Kidney (tissue), 13 donors: ENCODE measurements at regions not wholly inside any gene's neighbourhood (a gene's known extent, or its start where the extent isn't known, plus 50 kb on each side); places are given as distances from the start of the nearest gene placed in this dataset.

ENCODE experiments used
- DNase-seq, 5 donors: peaks; one replicate each; pipeline ENCODE4 v3.0.0-alpha.2; 2013 to 2020
- FAIRE-seq: peaks from 2 replicates; lab custom pipeline; 2012; peaks lifted over from hg19 to GRCh38; lab: Jason Lieb, UNC
- H3K27ac ChIP-seq, 2 donors: one replicate each; pipeline ENCODE4 v1.7.0; 2013; ENCODE audit warnings: low read depth in 2 of 2, low read length in 2 of 2, inconsistent platforms in 1 of 2
- H3K27me3 ChIP-seq: one replicate; pipeline ENCODE4 v1.7.1; 2013; ENCODE audit warnings: low read length, inconsistent platforms; ENCODE audit not compliant: control insufficient read depth, insufficient read depth
- H3K36me3 ChIP-seq, 3 donors: one replicate each; pipeline versions ENCODE4 v1.7.0 to v1.7.1; 2013; ENCODE audit warnings: low read length in 3 of 3, control low read depth in 1 of 3, inconsistent platforms in 1 of 3; ENCODE audit not compliant: insufficient read depth in 3 of 3, control insufficient read depth in 2 of 3
- H3K4me1 ChIP-seq, 3 donors: one replicate each; pipeline versions ENCODE4 v1.7.0 to v1.7.1; 2013; ENCODE audit warnings: low read length in 3 of 3, inconsistent platforms in 1 of 3, low read depth in 1 of 3; ENCODE audit not compliant: control insufficient read depth in 2 of 3, insufficient read depth in 2 of 3
- H3K4me3 ChIP-seq, 3 donors: one replicate each; pipeline versions ENCODE4 v1.7.0 to v1.8.1; 2013; ENCODE audit warnings: low read length in 3 of 3, control low read depth in 1 of 3, inconsistent platforms in 1 of 3
- H3K9ac ChIP-seq, 3 donors: one replicate each; pipeline versions ENCODE4 v1.7.0 to v1.7.1; 2013; ENCODE audit warnings: low read length in 3 of 3, control low read depth in 1 of 3, inconsistent platforms in 1 of 3
- H3K9me3 ChIP-seq, 3 donors: one replicate each; pipeline versions ENCODE4 v1.7.0 to v1.7.1; 2013; ENCODE audit warnings: low read length in 3 of 3, control low read depth in 1 of 3, inconsistent platforms in 1 of 3; ENCODE audit not compliant: control insufficient read depth in 2 of 3, insufficient read depth in 1 of 3
- intact Hi-C: fragments of 100-400 bp; cut with DNase I; formaldehyde crosslinking; loops from one replicate; pipeline ENCODE4 v1.11.1; 2022
- TF ChIP-seq, protein P1 (sequence below): IDR thresholded peaks from 3 replicates; pipeline ENCODE4 v1.5.1; 2012; ENCODE audit warnings: mild to moderate bottlenecking, moderate library complexity, borderline replicate concordance; ENCODE audit not compliant: insufficient read depth; ENCODE audit errors: extremely low read depth
- donor health status: control.
- donor health status: control.
- donor health status: control.
- donor health status: control.
- donor health status: control.
- donor health status: DM: yes; HTN: yes; CAD: no.
- donor health status: Normal renal cell carcinoma (clear cell type).

DNA sequence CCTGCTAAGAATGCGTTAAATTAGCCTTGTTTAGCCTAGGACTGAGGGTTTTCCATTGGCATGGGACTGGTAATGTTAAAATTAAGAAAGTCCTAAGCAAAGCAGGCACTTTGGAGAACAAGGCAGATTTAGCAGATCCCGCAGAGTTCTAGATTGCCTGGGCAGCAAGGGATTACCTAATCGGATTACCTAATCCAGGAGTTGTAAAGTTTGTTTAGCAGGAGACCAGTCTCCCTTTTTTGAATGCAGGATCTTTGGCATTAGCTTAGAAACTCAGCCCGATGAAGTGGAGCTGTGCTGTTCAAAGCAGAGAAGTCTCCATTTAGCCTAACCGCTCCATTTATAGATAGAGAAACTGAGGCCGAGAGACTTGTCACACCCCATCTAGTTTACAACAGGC, 206.0 kb downstream of the DMRT2 start:
- intact Hi-C loops, result no loop called here

DNA sequence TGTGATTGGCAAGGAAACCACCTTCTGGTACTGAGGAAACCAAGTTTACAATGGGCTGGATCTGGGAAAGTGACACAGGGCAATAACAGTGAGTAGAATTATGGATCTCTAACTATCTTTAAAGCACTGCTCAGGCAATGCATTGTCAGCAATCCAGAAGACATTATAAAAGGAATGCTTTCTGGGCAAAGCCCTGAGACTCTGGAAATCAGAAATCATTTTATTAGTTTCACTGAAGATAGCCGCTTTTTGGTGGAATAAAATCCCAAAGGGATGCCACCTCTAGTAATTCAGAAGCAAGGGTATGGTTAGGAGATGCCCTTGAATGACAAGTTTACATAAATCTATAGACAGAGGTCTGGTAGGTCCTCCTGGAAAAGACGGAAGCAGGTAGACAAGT, 211.1 kb downstream of the DMRT2 start:
- intact Hi-C loops, result no loop called here
- no peak for FAIRE-seq
- Histone ChIP-seq H3K36me3 (no peaks in the 10 kb centered on the region), H3K27ac (no peak overlapping the region), H3K9ac (no peak overlapping the region), H3K4me1 (no peaks in the 10 kb centered on the region), H3K27me3 (no peaks in the 10 kb centered on the region), H3K9me3 (no peaks in the 10 kb centered on the region), H3K4me3 (no peak overlapping the region)
- TF ChIP-seq, protein P1, sequence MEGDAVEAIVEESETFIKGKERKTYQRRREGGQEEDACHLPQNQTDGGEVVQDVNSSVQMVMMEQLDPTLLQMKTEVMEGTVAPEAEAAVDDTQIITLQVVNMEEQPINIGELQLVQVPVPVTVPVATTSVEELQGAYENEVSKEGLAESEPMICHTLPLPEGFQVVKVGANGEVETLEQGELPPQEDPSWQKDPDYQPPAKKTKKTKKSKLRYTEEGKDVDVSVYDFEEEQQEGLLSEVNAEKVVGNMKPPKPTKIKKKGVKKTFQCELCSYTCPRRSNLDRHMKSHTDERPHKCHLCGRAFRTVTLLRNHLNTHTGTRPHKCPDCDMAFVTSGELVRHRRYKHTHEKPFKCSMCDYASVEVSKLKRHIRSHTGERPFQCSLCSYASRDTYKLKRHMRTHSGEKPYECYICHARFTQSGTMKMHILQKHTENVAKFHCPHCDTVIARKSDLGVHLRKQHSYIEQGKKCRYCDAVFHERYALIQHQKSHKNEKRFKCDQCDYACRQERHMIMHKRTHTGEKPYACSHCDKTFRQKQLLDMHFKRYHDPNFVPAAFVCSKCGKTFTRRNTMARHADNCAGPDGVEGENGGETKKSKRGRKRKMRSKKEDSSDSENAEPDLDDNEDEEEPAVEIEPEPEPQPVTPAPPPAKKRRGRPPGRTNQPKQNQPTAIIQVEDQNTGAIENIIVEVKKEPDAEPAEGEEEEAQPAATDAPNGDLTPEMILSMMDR, result no peak
- no peak for DNase-seq

More for the DNA sequence above, 206.0 kb downstream of the DMRT2 start:
- no peaks in the 10 kb centered on the region for H3K27me3 ChIP-seq
- H3K9me3 ChIP-seq, result no peaks in the 10 kb centered on the region
- H3K4me1 ChIP-seq, result no peaks in the 10 kb centered on the region
- TF ChIP-seq, protein P1, result no peak
- FAIRE-seq (no peak), DNase-seq (no peak)
- H3K9ac ChIP-seq, result no peak overlapping the region
- no peak overlapping the region for H3K27ac ChIP-seq
- H3K4me3 ChIP-seq, result no peak overlapping the region
- no peaks in the 10 kb centered on the region for H3K36me3 ChIP-seq

DNA sequence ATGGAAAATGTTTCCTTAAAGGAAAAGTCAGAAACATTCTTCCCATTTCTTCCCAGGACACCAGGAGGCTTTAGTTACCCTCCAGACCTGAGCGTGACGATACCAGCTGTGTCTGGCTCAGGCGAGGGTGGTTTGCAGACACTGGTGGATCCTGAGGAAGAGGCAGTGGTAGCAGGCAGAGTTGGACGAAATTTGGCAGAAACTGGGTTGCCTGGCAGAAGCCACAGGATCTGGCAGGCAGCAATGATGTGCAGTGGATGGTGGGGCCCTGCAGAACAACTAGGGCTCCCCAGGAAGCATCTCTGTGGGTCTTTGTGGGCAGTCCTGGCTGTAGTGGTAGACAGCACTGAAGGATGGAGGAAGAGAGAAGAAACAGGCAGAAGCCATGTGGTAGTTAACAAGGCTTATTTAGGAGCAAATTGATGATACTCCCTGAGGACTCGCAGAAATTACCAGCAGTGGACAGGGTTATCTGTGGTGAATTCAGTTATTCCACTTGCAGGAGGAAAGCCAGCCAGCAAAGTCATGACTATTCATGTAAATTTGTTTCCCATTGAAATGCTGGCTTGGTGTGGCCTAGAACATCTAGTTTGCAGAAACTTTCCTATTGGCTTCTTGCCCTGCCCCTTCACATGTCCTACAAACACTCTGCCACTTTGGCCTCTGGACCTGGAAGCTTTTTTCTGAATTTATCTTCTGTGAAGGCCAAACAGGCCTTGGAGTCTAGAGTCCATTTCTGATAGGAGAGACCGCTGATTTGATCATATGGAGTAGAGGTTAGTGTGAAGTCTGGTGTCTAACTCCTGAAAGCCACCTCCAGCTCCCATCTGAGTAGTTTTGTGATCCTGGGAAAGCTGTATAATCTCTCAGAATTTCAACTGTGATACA, 212.0 kb downstream of the DMRT2 start:
- Histone ChIP-seq H3K9ac (no peak overlapping the region), H3K27ac (no peak overlapping the region), H3K27me3 (no peaks in the 10 kb centered on the region), H3K36me3 (no peaks in the 10 kb centered on the region), H3K9me3 (no peaks in the 10 kb centered on the region), H3K4me1 (no peaks in the 10 kb centered on the region), H3K4me3 (no peak overlapping the region)
- FAIRE-seq, result no peak
- DNase-seq, result no peak
- intact Hi-C loops, result no loop called here
- TF ChIP-seq, protein P1, result no peak
